Activated T-helper 17 cell treated with anti-CD3 and anti-CD28 coated beads, Interleukin-2, amount 50 U/mL, for 72 hours (primary cell): ENCODE measurements at regions not wholly inside any gene's neighbourhood (a gene's known extent, or its start where the extent isn't known, plus 50 kb on each side); places are given as distances from the start of the nearest gene placed in this dataset.

Experiments used
- ATAC-seq: fragments of 150-1000 bp; cut with Tn5 transposase; replicated peaks from 2 replicates; pipeline ENCODE4 v1.10.0; 2021; ENCODE audit warnings: mild to moderate bottlenecking, moderate library complexity
- H3K27ac Mint-ChIP-seq: one replicate; pipeline ENCODE4 v1.8.0; 2022; ENCODE audit warnings: mixed read lengths
- H3K27me3 Mint-ChIP-seq: one replicate; pipeline ENCODE4 v1.8.0; 2022; ENCODE audit warnings: mixed read lengths
- H3K36me3 Mint-ChIP-seq: one replicate; pipeline ENCODE4 v1.8.0; 2022; ENCODE audit warnings: low read depth, mild to moderate bottlenecking, mixed read lengths
- H3K4me1 Mint-ChIP-seq: one replicate; pipeline ENCODE4 v1.8.0; 2022; ENCODE audit warnings: mixed read lengths
- H3K4me3 Mint-ChIP-seq: one replicate; pipeline ENCODE4 v1.8.0; 2022; ENCODE audit warnings: mild to moderate bottlenecking, mixed read lengths
- H3K9me3 Mint-ChIP-seq: one replicate; pipeline ENCODE4 v1.8.0; 2022; ENCODE audit warnings: mixed read lengths

DNA sequence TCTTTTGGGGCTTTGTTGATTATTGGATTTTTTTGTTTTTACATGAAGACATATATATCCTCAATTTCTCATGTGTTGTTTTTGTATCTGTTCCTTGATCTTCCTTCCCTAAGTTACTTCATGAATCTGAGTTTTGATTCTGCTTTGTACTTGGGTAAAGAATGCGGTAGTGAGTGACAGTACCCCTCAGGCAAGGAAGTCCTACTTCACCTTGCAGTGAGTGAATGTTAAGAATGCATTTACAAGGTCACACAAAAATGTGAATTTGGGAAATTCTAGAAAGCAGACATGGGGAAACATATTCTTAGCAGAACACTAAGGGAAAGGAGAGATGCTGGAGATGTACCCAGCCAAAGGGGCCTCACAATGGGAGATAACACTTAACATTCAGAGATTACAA lies 373.1 kb upstream of the LCORL start:
- Mint-ChIP-seq H3K4me1 (no peaks in the 10 kb centered on the region), H3K27me3 (peaks cover 3% of the 10 kb centered on the region), H3K4me3 (no peak overlapping the region), H3K9me3 (no peaks in the 10 kb centered on the region), H3K36me3 (no peaks in the 10 kb centered on the region), H3K27ac (no peak overlapping the region)
- ATAC-seq, result no peak

DNA sequence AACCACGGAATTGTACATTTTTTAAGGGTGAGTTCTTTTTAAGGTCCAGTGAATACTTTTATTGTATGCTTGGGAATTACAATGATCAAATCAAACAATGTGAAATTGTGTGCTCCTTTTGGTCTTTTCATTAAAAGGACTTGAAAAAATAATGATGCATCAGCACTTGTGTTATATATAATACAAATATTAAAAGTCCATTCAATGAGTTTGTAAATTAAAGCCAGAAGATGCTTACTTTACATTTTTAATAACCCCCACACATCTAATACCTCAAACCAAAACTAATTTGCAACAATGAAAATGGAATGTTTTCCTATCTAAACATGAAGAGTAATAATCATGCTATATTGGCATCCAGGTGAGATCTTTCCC lies 369.8 kb upstream of the LCORL start:
- H3K9me3 Mint-ChIP-seq, result no peaks in the 10 kb centered on the region

DNA sequence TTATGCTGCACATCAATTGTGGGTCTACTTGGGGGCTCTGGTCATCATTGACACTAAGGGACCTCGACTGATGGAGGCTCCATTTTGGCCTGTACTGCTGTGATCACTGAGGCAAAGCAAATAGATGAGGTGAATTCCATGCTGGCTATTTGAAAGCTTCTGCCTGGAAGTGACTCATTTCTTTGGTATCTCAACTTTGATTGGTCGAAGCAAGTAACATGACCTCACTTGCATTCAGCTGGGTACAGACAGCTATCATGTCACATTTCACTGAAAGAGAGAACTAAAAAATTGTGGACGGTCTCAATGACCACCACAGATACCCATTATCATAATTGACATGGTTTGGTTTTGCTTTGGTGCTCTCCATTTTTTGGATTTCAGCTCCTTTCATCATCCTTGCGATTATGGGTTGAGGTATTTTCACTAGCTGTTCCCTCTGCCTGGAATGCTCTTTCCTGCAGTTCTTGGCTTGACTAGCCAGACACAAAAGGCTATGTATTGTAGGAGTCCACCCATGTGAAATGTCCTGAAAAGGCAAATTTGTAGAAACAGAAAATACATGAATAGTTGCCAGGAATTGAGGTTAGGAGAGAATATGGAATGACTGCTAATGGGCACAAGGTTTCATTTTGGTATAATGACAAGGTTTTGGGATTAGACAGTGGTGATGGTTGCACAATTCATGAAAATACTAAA lies 369.2 kb upstream of the LCORL start:
- H3K27me3 Mint-ChIP-seq, result peaks cover 3% of the 10 kb centered on the region
- H3K4me1 Mint-ChIP-seq, result no peaks in the 10 kb centered on the region
- no peaks in the 10 kb centered on the region for H3K9me3 Mint-ChIP-seq
- H3K36me3 Mint-ChIP-seq, result no peaks in the 10 kb centered on the region
- H3K27ac Mint-ChIP-seq, result no peak overlapping the region
- ATAC-seq, result no peak
- no peak overlapping the region for H3K4me3 Mint-ChIP-seq

More for the DNA sequence above, 369.8 kb upstream of the LCORL start:
- Mint-ChIP-seq H3K27me3 (peaks cover 3% of the 10 kb centered on the region), H3K4me1 (no peaks in the 10 kb centered on the region), H3K4me3 (no peak overlapping the region), H3K27ac (no peak overlapping the region), H3K36me3 (no peaks in the 10 kb centered on the region)
- no peak for ATAC-seq

DNA sequence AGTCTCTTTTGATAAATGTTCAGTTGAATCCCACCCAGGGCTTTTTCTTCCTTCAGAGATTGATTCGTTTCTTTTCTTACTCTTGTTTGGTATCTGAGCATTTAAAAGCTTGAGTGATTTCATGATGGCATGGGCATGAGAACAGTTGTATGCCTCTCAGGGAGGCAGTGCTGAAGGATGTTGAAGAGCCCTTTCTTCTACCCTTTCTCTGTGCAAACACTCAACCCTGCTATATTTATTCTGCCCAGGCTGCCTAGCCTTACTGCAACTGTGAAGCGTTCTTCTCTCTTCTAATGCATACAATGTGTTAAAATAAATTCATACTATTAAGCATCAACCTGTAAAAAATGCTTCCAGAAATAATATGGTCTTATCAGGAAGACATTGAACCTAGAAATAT lies 367.6 kb upstream of the LCORL start:
- peaks cover 3% of the 10 kb centered on the region for H3K9me3 Mint-ChIP-seq
- ATAC-seq, result no peak
- no peak overlapping the region for H3K27ac Mint-ChIP-seq
- no peak overlapping the region for H3K4me3 Mint-ChIP-seq
- H3K36me3 Mint-ChIP-seq, result no peaks in the 10 kb centered on the region
- no peaks in the 10 kb centered on the region for H3K4me1 Mint-ChIP-seq
- peaks cover 8% of the 10 kb centered on the region for H3K27me3 Mint-ChIP-seq

DNA sequence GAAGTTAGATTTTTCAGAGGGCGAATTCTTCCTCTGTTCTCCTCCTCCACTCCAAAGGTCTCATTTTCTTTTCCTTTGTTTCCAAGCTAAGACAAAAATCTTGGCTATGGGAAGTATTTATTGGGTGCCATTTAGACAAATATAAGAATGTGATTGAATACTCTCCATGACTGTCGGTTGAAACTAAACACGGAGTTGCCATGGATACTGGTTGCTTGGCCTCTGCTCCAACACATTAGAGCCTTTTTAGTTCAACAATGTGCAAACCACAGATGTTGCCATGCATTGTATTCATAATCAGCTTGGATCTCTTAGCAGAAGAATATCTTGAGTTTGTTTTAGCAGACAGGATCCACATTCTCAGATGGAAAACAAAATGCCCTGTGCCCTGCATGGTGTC lies 366.5 kb upstream of the LCORL start:
- peaks cover 6% of the 10 kb centered on the region for H3K9me3 Mint-ChIP-seq
- ATAC-seq, result no peak
- H3K4me3 Mint-ChIP-seq, result no peak overlapping the region
- H3K4me1 Mint-ChIP-seq, result no peaks in the 10 kb centered on the region
- no peaks in the 10 kb centered on the region for H3K36me3 Mint-ChIP-seq
- H3K27me3 Mint-ChIP-seq, result peaks cover 8% of the 10 kb centered on the region
- H3K27ac Mint-ChIP-seq, result no peak overlapping the region

DNA sequence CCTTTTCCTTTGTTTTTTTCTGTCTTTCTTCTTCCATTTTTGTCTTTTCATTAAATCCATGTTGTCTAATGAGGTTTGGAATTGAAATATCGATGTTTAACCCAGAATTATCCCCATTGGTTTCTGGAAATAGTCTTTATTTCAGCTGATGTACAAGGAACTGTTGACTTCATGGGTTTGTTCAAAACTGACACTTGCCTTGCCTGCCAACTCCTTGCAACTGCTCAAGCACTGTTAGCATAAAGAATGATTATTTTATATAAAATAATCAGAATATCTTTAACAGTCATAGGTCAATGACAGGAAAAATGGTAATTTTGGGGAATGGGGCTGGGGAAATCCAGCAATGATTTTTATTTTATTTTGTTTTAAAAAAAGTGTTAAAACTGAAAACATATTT lies 359.6 kb upstream of the LCORL start:
- H3K4me1 Mint-ChIP-seq, result no peaks in the 10 kb centered on the region
- H3K9me3 Mint-ChIP-seq, result peaks cover 6% of the 10 kb centered on the region
- no peak for ATAC-seq
- H3K27ac Mint-ChIP-seq, result no peak overlapping the region
- H3K27me3 Mint-ChIP-seq, result peaks cover 24% of the 10 kb centered on the region
- no peaks in the 10 kb centered on the region for H3K36me3 Mint-ChIP-seq
- no peak overlapping the region for H3K4me3 Mint-ChIP-seq

DNA sequence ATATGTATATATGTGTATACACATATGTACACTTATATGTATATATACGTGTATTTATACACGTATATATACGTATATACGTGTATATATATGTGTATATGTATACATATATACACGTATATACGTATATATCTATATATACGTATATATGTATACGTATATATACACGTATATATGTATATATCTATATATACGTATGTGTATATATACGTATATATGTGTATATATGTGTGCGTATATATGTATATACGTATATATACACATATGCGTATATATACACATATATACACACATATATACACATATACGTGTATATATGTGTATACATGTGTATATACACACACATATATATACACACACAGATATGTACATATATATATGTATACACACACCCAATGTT lies 348.0 kb upstream of the LCORL start:
- Mint-ChIP-seq H3K4me3 (no peak overlapping the region), H3K27ac (no peak overlapping the region), H3K4me1 (peaks cover 3% of the 10 kb centered on the region), H3K9me3 (no peaks in the 10 kb centered on the region), H3K36me3 (no peaks in the 10 kb centered on the region), H3K27me3 (peaks cover 6% of the 10 kb centered on the region)
- ATAC-seq, result no peak

DNA sequence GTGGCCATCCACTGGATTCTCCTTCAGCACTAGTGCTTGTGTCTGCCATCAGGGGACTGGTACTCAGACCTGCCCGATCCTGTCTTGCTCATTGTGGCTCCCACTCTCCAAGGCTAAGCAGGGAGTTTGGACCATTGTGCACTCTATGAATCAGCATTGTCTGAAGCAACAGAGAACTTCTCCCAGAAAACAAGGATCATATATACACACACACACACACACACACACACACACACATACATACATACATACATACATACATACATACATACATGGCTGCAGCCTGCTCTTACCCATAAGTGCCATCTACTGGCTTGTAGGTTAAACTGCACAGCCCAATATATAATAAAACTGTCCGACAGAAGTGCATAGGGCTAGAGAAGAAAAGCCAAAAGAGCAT lies 345.3 kb upstream of the LCORL start:
- no peak overlapping the region for H3K4me3 Mint-ChIP-seq
- peaks cover 6% of the 10 kb centered on the region for H3K27me3 Mint-ChIP-seq
- no peaks in the 10 kb centered on the region for H3K36me3 Mint-ChIP-seq
- H3K27ac Mint-ChIP-seq, result no peak overlapping the region
- no peaks in the 10 kb centered on the region for H3K9me3 Mint-ChIP-seq
- peak; percentile 55 for ATAC-seq
- peaks cover 3% of the 10 kb centered on the region for H3K4me1 Mint-ChIP-seq

DNA sequence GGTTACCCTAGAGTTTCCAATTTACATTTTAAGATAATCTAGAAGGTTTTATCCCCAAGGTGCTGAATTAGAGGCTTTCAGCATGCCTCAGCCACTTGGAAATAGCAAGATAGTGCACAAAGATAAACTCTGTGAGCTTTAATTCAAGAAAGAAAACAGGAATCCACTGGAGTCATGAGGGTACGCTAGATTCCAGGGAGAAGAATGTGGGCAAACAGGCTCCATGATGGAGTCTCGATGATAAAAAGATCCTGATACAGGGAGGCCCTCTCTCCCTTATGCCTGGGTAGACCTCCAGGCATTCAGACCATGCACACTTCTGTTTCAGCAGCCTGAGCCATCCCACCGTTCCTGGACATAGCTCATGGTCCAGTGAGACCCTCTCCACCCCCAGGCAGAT lies 344.6 kb upstream of the LCORL start:
- no peak for ATAC-seq
- Mint-ChIP-seq H3K4me1 (peaks cover 3% of the 10 kb centered on the region), H3K36me3 (no peaks in the 10 kb centered on the region), H3K9me3 (no peaks in the 10 kb centered on the region), H3K4me3 (no peak overlapping the region), H3K27ac (no peak overlapping the region), H3K27me3 (peaks cover 6% of the 10 kb centered on the region)

DNA sequence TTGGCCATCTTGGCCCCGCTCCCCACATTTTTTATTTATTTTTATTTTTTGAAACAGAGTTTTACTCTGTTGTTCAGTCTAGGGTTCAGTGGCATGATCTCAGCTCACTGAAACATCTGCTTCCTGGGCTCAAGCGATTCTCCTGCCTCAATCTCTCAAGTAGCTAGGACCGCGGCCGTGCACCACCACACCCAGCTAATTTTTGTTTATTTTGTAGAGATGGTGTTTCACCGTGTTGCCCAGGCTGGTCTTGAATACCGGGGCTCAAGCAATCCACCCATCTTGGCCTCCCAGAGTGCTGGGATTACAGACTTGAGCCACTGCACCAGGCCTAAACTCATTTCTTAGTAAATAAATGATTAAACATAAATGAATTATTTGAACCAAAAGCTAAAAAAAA lies 322.0 kb upstream of the LCORL start:
- H3K36me3 Mint-ChIP-seq, result no peaks in the 10 kb centered on the region
- no peak overlapping the region for H3K4me3 Mint-ChIP-seq
- no peak for ATAC-seq
- peaks cover 9% of the 10 kb centered on the region for H3K27me3 Mint-ChIP-seq
- no peaks in the 10 kb centered on the region for H3K4me1 Mint-ChIP-seq
- H3K9me3 Mint-ChIP-seq, result peaks cover 3% of the 10 kb centered on the region
- no peak overlapping the region for H3K27ac Mint-ChIP-seq

DNA sequence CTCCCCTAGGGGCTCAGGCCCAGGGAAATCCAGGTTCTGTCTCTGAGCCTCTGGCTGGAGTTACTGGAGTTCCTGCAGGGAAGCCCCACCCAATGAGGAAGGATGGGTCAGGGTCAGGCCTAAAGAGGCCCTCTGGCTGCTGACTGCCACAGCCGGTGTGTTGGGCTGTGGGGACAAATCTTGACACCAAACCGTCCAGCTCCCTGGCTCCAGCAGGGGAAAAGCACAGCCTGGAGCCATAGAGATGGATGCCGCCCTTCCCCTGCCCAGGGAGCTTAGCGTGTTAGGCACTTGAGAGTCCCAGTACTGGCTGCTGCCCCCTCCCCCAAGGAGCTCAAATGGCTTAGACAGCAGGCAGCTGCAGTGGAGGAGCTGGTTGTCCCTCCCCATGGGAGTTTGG lies 321.3 kb upstream of the LCORL start:
- Mint-ChIP-seq H3K27me3 (peaks cover 9% of the 10 kb centered on the region), H3K9me3 (peaks cover 3% of the 10 kb centered on the region), H3K27ac (no peak overlapping the region), H3K4me3 (no peak overlapping the region), H3K36me3 (no peaks in the 10 kb centered on the region), H3K4me1 (no peaks in the 10 kb centered on the region)
- ATAC-seq, result no peak

DNA sequence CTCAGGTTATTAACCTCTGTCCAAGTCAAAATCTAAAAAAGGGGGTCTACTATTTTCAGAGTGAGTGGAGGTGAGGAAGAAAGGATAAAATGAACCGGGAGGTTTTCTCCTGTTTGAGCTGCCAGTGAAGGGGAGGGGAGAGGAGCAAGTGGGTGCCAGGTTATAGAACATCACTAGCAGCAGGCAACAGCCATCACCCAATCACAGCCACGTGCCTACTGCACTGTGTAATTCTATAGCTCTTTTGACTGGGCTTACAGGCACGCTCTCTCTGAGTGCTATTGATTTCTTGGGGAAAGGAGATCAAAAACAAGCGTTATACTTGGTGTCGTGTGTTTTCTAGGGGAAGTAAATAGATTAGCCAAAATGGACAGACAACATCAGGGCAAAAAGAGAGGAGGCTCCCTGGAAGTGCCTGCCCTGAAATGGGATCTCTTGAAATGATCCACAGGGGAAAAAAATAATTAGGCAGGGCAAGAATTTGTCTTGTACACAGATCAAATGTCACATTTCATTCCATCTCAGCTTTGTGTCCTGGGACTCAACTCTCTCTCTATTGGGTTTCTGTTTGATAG lies 300.5 kb upstream of the LCORL start:
- no peak for ATAC-seq
- no peak overlapping the region for H3K4me3 Mint-ChIP-seq
- no peaks in the 10 kb centered on the region for H3K4me1 Mint-ChIP-seq
- no peak overlapping the region for H3K27ac Mint-ChIP-seq
- no peaks in the 10 kb centered on the region for H3K9me3 Mint-ChIP-seq
- H3K36me3 Mint-ChIP-seq, result no peaks in the 10 kb centered on the region
- H3K27me3 Mint-ChIP-seq, result peaks cover 4% of the 10 kb centered on the region

DNA sequence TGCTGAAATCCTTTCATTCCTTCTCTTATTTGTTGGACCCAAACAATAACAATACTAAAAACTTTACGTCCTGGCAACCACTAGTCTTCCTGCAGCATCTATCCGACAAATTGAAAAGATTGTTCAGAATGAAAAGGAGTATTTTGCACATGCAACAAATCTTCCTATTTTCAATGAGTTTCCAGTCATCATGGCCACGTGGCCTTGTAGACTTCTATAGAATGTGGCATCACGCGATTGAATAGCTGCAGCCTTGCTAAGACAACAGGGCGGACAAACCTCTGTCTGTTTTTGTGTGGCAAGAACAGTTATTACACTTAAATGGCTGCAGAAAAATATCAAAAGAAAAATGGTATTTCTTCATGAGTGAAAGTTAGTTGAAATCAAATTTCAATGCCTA lies 297.9 kb upstream of the LCORL start:
- no peaks in the 10 kb centered on the region for H3K9me3 Mint-ChIP-seq
- no peak for ATAC-seq
- no peaks in the 10 kb centered on the region for H3K36me3 Mint-ChIP-seq
- H3K27ac Mint-ChIP-seq, result no peak overlapping the region
- peaks cover 4% of the 10 kb centered on the region for H3K27me3 Mint-ChIP-seq
- no peak overlapping the region for H3K4me3 Mint-ChIP-seq
- no peaks in the 10 kb centered on the region for H3K4me1 Mint-ChIP-seq

DNA sequence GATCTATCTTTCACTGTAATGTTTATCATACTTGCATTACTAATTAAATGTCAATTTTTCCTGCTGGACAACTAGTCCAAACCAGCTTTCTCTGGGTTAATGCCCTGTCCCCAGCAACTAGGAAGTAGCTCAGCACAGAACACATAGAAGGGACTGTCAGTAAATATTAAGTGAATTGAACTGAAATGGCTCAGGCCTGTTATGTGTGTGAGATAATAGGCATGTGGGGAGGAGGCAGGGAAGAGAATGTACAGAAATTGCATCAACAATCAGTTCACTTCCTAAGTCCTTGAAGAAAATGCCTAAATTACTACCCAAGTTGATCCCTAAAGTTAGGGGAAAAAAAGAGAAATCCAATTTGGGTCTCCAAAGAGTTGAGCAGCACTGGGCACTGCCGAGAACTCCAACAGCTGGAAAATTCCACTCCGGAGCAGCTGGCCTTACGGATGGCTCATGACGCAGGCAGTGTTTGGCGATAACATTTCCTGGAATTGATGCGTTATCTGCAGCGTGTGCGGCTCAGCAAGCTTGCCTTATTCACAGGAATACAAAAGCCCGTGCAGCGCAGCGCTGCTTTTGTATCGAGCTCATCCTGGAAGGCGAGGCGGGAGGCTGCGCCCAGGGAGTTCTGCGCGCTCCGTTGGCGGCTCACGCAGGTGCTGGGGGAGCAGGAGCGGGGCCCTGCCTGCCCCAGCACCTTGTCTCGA lies 297.3 kb upstream of the LCORL start:
- Mint-ChIP-seq H3K27ac (no peak overlapping the region), H3K4me3 (no peak overlapping the region), H3K36me3 (no peaks in the 10 kb centered on the region), H3K4me1 (no peaks in the 10 kb centered on the region), H3K9me3 (no peaks in the 10 kb centered on the region), H3K27me3 (peaks cover 4% of the 10 kb centered on the region)
- ATAC-seq, result no peak

DNA sequence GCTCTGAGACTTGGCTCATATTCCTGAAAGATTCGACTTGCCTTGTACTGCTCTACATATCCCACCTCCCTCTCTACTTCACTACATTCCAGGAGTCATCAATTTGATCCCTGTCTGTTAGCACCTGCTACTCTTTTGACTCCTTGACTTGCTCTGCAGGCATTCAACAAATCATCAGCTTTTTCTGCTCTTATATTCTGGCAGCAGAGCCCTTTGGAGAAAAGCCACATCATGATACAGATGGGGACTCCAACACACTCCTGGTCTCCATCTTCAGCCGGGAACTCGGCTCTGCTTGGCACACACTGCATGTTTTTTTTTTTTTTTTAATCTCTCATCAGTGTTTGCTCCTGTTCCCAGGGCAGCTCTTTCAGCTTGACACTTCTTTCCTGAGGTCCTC lies 293.2 kb upstream of the LCORL start:
- Mint-ChIP-seq H3K9me3 (no peaks in the 10 kb centered on the region), H3K4me3 (no peak overlapping the region)

More for the DNA sequence above, 293.2 kb upstream of the LCORL start:
- Mint-ChIP-seq H3K27ac (no peak overlapping the region), H3K27me3 (peaks cover 4% of the 10 kb centered on the region), H3K36me3 (no peaks in the 10 kb centered on the region), H3K4me1 (no peaks in the 10 kb centered on the region)
- no peak for ATAC-seq
